H1 (cell line): ENCODE measurements at regions not wholly inside any gene's neighbourhood (a gene's known extent, or its start where the extent isn't known, plus 50 kb on each side); places are given as distances from the start of the nearest gene placed in this dataset.

ENCODE experiments used
- GTF2F1 ChIP-seq: IDR thresholded peaks from 2 replicates; pipeline ENCODE4 v1.6.1; 2012; ENCODE audit warnings: low read depth, low read length, improper control_type of control experiment, borderline replicate concordance
- KDM1A ChIP-seq: fragments of 200-600, 300-600 bp; sonication (generic); IDR thresholded peaks from 2 replicates; pipeline ENCODE4 v1.7.1; 2016; ENCODE audit warnings: mild to moderate bottlenecking, low read length, borderline replicate concordance
- TCF12 ChIP-seq: IDR thresholded peaks from 2 replicates; pipeline ENCODE4 v1.6.1; 2011; ENCODE audit warnings: low read depth, mild to moderate bottlenecking, low read length
- TEAD4 ChIP-seq: IDR thresholded peaks from 2 replicates; pipeline ENCODE4 v1.6.1; 2012; ENCODE audit warnings: low read depth, low read length, inconsistent platforms, mixed read lengths

- TF ChIP-seq GTF2F1 = no peak
- no peak for TF ChIP-seq TEAD4
- TF ChIP-seq KDM1A = no peak
- TF ChIP-seq TCF12 = no peak
These were observed 568.3 kb downstream of the CCDC171 start (continued) for GRCh38 chr9:16121168-16121567.
